T-helper 1 cell (primary cell): ENCODE measurements at regions not wholly inside any gene's neighbourhood (a gene's known extent, or its start where the extent isn't known, plus 50 kb on each side); places are given as distances from the start of the nearest gene placed in this dataset.
"Not testable (repeated sequence)": the region's sequence is repeated elsewhere in the genome, so short reads cannot be mapped to it uniquely, and the experiment has no call there.

ENCODE experiments used
- DNase-seq, 5 donors: peaks; one replicate each; pipeline ENCODE4 v3.0.0-alpha.2; 2012 to 2020

- DNase-seq = not testable (repeated sequence)
Observed at GRCh38 chr5:91241460-91241859, 141.7 kb downstream of the ARRDC3 start.

- no peak for DNase-seq
Observed at GRCh38 chr5:91240175-91240574, 142.9 kb downstream of the ARRDC3 start.

GRCh38 chr5:91235271-91235694 is 147.8 kb downstream of the ARRDC3 start:
- DNase-seq = no peak

- no peak for DNase-seq
Observed at GRCh38 chr5:91232523-91232922, 150.6 kb downstream of the ARRDC3 start.

GRCh38 chr5:91229031-91229727 is 153.9 kb downstream of the ARRDC3 start:
- no peak for DNase-seq

- no peak for DNase-seq
Observed at GRCh38 chr5:91228188-91228587, 154.9 kb downstream of the ARRDC3 start.

- peak; percentile 15 to 57 (median 36) for DNase-seq
Observed at GRCh38 chr5:91225848-91226686, 157.1 kb downstream of the ARRDC3 start.

- no peak for DNase-seq
Observed at GRCh38 chr5:91224969-91225368, 158.1 kb downstream of the ARRDC3 start.

- no peak for DNase-seq
Observed at GRCh38 chr5:91224456-91224855, 158.7 kb downstream of the ARRDC3 start.

- no peak for DNase-seq
Observed at GRCh38 chr5:91223886-91224285, 159.2 kb downstream of the ARRDC3 start.

GRCh38 chr5:91222482-91222881 is 160.6 kb downstream of the ARRDC3 start:
- no peak for DNase-seq

- DNase-seq = no peak
Observed at GRCh38 chr5:91221917-91222316, 161.2 kb downstream of the ARRDC3 start.

GRCh38 chr5:91219803-91220371 is 163.2 kb downstream of the ARRDC3 start:
- peak in 1 of 5 donors; percentile 38 for DNase-seq

GRCh38 chr5:91219091-91219802 is 163.9 kb downstream of the ARRDC3 start:
- DNase-seq = no peak

GRCh38 chr5:91217859-91218258 is 165.3 kb downstream of the ARRDC3 start:
- no peak for DNase-seq

GRCh38 chr5:91214571-91214970 is 168.5 kb downstream of the ARRDC3 start:
- no peak for DNase-seq
